ENCODE measurements at regions not wholly inside any gene's neighbourhood (a gene's known extent, or its start where the extent isn't known, plus 50 kb on each side); places are given as distances from the start of the nearest gene placed in this dataset.

DNA sequence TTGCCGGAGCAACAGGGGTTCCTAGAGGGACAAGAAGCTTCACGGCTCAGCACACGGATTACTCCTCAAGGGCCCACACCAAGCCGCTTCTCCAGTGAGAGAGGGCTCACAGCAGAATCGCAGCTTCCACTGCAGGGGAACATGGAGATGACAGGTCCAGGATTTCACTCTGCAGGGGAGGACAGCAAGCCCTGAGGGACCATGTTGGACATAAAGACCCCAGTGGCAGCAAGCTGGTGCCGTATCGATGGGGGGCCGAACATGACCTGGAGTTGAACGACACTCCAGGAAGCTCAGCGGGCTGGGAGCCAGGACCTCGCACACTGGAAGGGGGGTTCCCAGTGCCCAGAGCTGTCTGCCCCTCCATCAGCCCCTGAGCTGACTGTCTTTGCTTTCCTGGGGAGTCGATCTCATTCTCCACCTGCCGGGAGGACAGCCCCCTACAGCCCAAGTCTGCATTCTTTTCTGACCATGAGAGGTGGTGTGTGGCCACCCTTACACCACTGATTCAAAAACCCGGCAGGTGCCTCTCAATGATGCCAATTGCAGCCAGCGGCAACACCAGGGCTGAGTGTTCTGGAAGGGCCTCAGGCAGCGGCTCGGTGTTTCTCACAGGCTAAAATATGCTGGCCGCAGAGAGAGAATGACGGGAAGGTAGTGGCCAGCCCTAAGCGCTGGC is 194.5 kb upstream of the CDH4 start (continued):
- TF ChIP-seq REST (IDR thresholded peaks at IDR 0.05; ENCODE audit: low read depth, low read length) (no peak), TEAD4 (IDR thresholded peaks at IDR 0.05; ENCODE audit: borderline replicate concordance, insufficient read depth) (no peak), JUND (IDR thresholded peaks at IDR 0.05) (no peak), RCOR1 (IDR thresholded peaks at IDR 0.05; ENCODE audit: low read length) (no peak), PBX3 (IDR thresholded peaks at IDR 0.05) (no peak), RAD21 (IDR thresholded peaks at IDR 0.05; ENCODE audit: low read length) (no peak), CHD2 (IDR thresholded peaks at IDR 0.05; ENCODE audit: low read length, partially characterized antibody) (no peak), SIN3A (IDR thresholded peaks at IDR 0.05; ENCODE audit: borderline replicate concordance, low read depth, low read length) (no peak), SMC3 (IDR thresholded peaks at IDR 0.05; ENCODE audit: low read depth, low read length) (no peak), ELF1 (IDR thresholded peaks at IDR 0.05) (no peak), MAX (IDR thresholded peaks at IDR 0.05; ENCODE audit: low read depth) (no peak), GATA2 (CRISPR knock-in tag; IDR thresholded peaks at IDR 0.05) (no peak), FOSL2 (IDR thresholded peaks at IDR 0.05; ENCODE audit: borderline replicate concordance, low read depth) (no peak)
- TF ChIP-seq, protein P1, sequence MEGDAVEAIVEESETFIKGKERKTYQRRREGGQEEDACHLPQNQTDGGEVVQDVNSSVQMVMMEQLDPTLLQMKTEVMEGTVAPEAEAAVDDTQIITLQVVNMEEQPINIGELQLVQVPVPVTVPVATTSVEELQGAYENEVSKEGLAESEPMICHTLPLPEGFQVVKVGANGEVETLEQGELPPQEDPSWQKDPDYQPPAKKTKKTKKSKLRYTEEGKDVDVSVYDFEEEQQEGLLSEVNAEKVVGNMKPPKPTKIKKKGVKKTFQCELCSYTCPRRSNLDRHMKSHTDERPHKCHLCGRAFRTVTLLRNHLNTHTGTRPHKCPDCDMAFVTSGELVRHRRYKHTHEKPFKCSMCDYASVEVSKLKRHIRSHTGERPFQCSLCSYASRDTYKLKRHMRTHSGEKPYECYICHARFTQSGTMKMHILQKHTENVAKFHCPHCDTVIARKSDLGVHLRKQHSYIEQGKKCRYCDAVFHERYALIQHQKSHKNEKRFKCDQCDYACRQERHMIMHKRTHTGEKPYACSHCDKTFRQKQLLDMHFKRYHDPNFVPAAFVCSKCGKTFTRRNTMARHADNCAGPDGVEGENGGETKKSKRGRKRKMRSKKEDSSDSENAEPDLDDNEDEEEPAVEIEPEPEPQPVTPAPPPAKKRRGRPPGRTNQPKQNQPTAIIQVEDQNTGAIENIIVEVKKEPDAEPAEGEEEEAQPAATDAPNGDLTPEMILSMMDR (IDR thresholded peaks at IDR 0.05), result no peak
- TF ChIP-seq, protein P2, sequence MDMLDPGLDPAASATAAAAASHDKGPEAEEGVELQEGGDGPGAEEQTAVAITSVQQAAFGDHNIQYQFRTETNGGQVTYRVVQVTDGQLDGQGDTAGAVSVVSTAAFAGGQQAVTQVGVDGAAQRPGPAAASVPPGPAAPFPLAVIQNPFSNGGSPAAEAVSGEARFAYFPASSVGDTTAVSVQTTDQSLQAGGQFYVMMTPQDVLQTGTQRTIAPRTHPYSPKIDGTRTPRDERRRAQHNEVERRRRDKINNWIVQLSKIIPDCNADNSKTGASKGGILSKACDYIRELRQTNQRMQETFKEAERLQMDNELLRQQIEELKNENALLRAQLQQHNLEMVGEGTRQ (IDR thresholded peaks at IDR 0.05; ENCODE audit: borderline replicate concordance, low read depth, low read length), result no peak

Measured in SK-N-SH (cell line).